ENCODE measurements at regions not wholly inside any gene's neighbourhood (a gene's known extent, or its start where the extent isn't known, plus 50 kb on each side); places are given as distances from the start of the nearest gene placed in this dataset.
"Not testable (repeated sequence)": the region's sequence is repeated elsewhere in the genome, so short reads cannot be mapped to it uniquely, and the experiment has no call there.

DNA sequence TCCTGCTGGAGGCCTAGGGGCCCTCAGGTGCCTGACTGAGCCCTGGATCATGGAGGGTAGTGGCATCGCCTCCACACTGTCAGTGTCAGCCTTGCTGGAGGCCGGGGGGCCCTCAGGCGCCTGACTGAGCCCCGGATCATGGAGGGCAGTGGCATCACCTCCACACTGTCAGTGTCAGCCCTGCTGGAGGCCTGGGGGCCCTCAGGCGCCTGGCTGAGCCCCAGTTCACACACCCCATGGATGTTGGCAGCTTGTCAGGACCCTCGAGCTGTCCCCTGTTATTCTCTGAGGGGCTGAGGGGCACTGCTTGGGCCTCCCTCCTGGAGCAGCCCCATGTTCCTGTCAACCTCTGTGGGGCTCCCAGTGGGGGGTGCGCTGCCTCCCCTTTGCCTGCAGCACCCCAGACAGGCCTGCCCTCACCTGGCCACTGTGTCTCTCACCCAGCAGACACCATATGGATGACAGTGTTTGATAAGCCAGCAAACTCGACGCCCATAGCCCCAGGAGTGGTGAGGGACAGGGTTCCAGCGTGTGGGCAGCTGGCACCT lies 197.6 kb downstream of the LIPI start:
- DNase-seq (ENCODE audit: low spot score): no peak
- Histone ChIP-seq H3K4me1 (no peaks in the 10 kb centered on the region), H3K27ac (no peak overlapping the region), H3K4me3 (no peak overlapping the region), H3K9me3 (no peaks in the 10 kb centered on the region), H3K36me3 (no peaks in the 10 kb centered on the region), H3K27me3 (no peaks in the 10 kb centered on the region)
- TF ChIP-seq, protein P1, sequence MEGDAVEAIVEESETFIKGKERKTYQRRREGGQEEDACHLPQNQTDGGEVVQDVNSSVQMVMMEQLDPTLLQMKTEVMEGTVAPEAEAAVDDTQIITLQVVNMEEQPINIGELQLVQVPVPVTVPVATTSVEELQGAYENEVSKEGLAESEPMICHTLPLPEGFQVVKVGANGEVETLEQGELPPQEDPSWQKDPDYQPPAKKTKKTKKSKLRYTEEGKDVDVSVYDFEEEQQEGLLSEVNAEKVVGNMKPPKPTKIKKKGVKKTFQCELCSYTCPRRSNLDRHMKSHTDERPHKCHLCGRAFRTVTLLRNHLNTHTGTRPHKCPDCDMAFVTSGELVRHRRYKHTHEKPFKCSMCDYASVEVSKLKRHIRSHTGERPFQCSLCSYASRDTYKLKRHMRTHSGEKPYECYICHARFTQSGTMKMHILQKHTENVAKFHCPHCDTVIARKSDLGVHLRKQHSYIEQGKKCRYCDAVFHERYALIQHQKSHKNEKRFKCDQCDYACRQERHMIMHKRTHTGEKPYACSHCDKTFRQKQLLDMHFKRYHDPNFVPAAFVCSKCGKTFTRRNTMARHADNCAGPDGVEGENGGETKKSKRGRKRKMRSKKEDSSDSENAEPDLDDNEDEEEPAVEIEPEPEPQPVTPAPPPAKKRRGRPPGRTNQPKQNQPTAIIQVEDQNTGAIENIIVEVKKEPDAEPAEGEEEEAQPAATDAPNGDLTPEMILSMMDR (IDR thresholded peaks at IDR 0.05): no peak

DNA sequence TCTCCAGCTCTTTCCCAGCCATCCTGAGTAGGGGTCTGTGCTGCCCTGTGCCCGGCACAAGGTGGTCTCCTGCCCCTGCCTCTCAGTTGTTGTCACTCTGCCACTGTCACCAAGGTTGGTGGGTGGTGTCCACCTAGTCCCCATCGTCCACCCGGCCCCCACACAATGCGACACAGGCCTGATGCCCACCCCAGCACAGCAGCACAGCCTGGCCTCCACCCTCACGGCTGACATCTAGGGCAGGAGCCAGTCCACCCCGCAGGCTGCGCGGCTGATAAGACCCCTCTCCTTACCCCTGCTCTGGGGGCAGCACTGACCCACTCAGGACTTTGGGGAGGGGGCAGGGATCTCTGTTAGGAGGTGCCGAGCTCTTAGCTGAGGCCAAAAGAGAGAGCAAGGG lies 198.3 kb downstream of the LIPI start:
- no peaks in the 10 kb centered on the region for H3K36me3 ChIP-seq
- no peaks in the 10 kb centered on the region for H3K9me3 ChIP-seq
- TF ChIP-seq, protein P1 (IDR thresholded peaks at IDR 0.05): no peak
- H3K27ac ChIP-seq: no peak overlapping the region
- H3K4me1 ChIP-seq: no peaks in the 10 kb centered on the region
- H3K4me3 ChIP-seq: no peak overlapping the region
- no peaks in the 10 kb centered on the region for H3K27me3 ChIP-seq
- no peak for DNase-seq (ENCODE audit: low spot score)

DNA sequence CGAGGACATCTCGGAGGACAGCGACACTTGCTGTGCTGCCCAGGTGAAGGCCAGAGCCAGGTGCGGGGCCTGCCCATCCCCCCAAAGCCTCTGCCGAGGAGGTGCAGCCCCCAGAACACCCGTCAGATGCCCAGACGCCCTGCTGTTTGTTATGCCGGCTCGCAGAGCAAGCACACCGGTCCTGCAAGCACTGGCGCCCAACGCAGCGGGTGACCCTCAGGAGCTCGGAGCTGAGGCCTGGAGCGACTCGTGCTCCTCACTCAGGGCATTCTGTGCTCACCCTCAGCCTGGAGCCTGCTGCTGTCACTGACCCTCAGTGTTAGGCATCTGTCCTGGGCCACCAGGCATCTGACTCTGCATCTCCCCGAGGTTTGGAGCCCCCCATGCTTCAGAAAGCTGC lies 199.0 kb downstream of the LIPI start:
- not testable (repeated sequence) for H3K9me3 ChIP-seq; H3K36me3 ChIP-seq; H3K27ac ChIP-seq; H3K4me3 ChIP-seq; DNase-seq (ENCODE audit: low spot score); H3K27me3 ChIP-seq; H3K4me1 ChIP-seq

DNA sequence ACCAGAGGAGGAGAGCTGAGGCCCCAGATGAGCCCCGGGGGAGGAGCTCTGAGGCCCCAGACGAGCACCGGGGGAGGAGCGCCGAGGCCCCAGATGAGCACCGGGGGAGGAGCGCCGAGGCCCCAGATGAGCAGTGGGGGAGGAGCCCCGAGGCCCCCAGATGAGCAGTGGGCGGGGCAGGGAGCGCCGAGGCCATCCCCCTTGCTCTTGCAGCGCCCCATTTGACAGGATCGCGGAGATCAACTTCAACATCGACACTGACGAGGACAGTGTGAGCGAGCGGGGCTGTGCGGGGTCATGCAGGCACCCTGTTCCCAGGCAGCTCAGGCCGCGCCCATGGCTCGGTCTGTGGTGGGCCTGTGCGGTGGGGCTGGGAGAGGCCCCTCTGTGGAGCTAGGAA lies 199.6 kb downstream of the LIPI start:
- not testable (repeated sequence) for H3K27ac ChIP-seq; H3K27me3 ChIP-seq; H3K4me3 ChIP-seq; H3K4me1 ChIP-seq; DNase-seq (ENCODE audit: low spot score); H3K9me3 ChIP-seq; H3K36me3 ChIP-seq

DNA sequence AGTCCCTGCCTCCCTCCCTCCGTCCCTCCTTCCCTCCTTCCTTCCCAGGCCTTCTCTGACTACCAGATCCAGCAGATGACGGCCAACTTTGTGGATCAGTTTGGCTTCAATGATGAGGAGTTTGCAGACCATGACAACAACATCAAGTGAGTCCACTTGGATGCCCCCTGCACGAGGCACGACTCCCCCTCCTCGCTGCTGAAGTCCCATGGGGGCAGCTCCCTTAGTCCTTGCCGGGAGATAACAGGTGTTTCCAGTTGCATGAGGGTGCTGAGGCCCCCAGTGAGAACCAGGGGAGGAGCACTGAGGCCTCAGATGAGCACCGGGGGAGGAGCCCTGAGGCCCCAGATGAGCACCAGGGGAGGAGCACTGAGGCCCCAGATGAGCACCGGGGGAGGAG lies 200.0 kb downstream of the LIPI start:
- Histone ChIP-seq H3K4me1 (no peaks in the 10 kb centered on the region), H3K27ac (no peak overlapping the region), H3K9me3 (no peaks in the 10 kb centered on the region), H3K27me3 (no peaks in the 10 kb centered on the region), H3K4me3 (no peak overlapping the region), H3K36me3 (no peaks in the 10 kb centered on the region)
- TF ChIP-seq, protein P1 (IDR thresholded peaks at IDR 0.05): no peak
- DNase-seq (ENCODE audit: low spot score): no peak

DNA sequence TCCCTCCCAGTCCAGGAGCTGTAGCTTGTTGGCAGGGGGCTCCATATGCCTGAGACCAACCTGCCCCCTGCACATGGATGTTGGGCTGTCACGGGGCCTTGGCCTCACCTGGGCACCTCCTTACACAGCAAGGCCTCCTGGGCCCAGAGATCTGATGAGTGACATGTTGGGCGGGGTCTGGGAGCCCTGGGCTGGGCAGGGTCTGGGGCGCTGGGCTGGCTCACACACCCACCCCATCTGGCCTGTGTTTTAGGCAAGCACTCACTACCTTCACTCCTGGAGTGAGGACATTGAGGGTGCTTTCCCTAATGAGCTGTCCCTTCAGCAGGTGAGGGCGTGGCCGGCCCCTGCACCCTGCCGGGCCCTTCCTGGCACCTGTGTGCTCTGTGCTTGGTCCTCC lies 200.8 kb downstream of the LIPI start:
- peak; percentile 32 for DNase-seq (ENCODE audit: low spot score)

DNA sequence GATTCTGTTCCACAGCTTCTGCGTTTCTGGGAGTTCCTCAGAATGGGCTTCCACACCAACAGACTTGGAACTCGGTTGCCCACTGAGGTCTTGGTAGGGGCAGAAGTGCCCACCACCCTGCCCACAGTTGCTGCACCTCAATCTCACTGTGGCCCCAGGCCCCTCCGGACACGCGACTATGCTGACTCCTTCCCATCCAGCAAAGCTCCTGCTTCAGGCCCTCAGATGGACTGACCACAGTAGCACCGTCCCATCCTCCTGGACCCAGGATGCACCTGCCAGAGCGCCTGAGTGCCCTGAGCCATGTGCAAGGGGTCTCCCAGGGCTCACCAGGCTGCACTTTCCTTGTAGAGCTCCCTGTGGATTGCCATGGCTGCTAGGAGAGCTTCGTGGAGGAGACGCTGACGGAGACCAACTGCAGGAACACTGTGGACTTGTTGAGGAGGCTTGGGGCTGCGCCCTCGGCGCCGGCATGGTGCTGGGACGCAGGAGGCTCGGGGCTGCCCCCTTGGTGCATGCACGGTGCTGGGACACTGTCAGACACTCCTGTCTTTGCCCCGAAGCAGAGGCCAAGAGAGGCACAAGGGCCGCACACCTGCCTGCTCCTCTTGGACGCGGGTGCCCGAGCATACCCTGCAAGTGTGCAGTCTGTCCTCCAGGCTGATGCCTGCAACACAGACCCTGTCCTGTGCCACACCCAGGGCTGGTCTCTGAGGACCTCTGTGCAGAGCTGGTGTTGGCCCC lies 201.3 kb downstream of the LIPI start:
- H3K27ac ChIP-seq, H3K4me1 ChIP-seq, H3K36me3 ChIP-seq, H3K27me3 ChIP-seq, H3K9me3 ChIP-seq, H3K4me3 ChIP-seq: not testable (repeated sequence)
- peak; percentile 55 for DNase-seq (ENCODE audit: low spot score)

More for the DNA sequence above, 200.8 kb downstream of the LIPI start:
- H3K27me3 ChIP-seq, H3K4me3 ChIP-seq, H3K9me3 ChIP-seq, H3K4me1 ChIP-seq, H3K36me3 ChIP-seq, H3K27ac ChIP-seq: not testable (repeated sequence)

DNA sequence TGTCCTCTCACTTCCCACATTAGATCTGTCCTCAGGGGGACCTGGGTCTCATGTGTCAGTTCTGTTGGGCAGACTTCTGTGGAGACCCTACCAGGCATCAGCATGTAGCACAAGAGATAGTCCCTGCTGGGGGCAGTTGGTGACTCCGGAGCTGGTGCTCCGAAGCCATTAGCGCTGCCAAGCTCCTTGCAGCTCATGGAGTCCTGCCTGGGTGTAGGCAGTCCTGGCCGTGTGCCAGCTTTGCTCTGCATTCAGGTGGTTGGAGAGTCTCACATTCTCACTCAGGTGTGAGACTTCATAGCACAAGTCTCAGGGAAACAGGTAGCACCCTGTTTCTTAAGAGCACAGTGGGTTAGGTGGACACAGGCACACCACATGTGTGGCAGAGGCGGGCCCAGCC lies 202.3 kb downstream of the LIPI start:
- not testable (repeated sequence) for H3K27me3 ChIP-seq, H3K4me3 ChIP-seq, H3K4me1 ChIP-seq, H3K27ac ChIP-seq, H3K9me3 ChIP-seq, H3K36me3 ChIP-seq
- peak; percentile 54 for DNase-seq (ENCODE audit: low spot score)

DNA sequence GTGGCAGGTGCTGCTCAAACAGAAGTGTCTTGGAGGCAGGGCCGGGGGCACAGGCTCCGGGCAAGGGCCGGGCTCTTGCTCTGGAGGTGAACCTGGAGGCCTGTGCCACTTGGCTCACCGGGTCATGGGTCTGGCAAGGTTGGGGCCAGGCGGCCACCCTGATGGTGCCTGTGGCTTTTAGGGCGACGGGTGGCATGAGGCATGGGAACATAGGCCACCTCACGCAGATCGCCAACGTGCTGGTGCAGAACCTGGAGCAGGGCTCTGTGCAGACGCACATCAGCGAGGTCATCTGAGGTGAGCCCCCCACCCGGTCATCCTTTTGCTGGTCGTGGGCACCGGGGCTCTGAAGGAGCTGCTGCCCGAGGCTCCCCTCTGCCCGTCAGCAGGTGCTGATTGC lies 202.7 kb downstream of the LIPI start:
- H3K9me3 ChIP-seq, H3K27ac ChIP-seq, H3K4me3 ChIP-seq, H3K27me3 ChIP-seq, H3K4me1 ChIP-seq, H3K36me3 ChIP-seq: not testable (repeated sequence)
- DNase-seq (ENCODE audit: low spot score): peak; percentile 50

DNA sequence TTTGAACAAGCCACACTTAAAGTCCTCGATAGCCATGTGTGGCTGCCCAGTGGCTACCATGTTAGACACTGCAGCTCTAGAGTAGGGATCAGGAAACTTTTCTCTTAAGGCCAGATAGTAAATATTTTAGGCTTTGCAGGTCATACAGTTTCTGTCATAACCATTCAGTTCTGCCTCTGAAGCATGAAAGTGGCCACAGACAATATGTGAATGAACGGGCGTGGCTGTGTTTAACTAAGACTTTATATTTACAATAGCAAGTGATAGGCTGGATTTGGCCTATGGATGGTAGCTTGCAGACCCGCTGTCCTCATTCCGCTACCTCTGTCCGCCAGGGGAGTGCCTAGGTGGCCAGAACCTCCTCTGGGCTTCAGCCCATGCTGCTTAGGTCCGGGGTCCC lies 204.6 kb downstream of the LIPI start:
- peak; percentile 32 for DNase-seq (ENCODE audit: low spot score)
- not testable (repeated sequence) for H3K4me3 ChIP-seq, H3K27me3 ChIP-seq, H3K36me3 ChIP-seq, H3K4me1 ChIP-seq, H3K27ac ChIP-seq, H3K9me3 ChIP-seq

DNA sequence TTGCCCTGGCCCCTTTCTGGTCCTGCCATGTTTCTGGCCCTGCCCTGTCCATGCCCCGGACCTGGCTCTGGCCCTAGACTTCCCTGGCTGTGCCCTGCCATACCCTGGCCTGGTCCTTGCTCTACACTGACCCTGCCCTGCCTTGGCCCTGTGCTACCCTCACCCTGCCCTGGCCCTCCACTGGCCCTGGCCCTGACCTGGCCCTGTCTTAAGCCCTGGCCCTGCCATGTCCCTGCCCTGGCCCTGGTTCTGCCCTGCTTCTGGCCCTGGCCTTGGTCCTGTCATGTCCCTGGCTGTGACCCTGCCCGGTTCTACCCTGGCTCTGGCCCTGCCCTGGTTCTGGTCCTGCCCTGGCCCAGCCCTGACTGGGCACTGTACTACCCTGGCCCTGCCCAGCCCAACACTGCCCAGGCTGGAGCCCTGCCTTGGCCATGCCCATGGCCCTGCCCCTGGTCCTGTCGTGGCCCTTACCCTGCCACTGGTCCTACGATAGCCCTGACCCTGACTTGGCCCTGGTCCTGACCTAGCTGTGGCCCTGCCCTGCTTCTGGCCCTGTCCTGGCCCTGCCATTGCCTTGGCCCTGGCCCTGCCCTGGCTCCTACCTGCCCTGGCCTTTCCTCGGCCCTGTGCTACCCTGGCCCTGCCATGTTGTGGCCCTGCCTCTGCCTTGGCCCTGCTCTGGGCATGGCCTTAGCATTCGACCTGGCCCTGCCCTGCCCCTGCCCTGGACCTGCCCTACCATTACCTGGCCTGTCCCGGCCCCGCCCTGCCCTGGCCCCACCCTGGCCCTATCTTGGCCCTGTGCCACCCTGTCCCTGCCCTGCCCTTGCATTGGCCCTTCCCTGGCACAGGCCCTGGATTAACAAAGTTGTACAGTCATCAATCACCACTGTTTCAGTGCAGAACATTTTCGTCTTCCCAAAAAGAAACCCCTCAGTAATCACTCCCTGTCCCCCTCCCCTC lies 223.5 kb downstream of the LIPI start:
- H3K36me3 ChIP-seq; H3K9me3 ChIP-seq; H3K27ac ChIP-seq; H3K4me1 ChIP-seq; H3K4me3 ChIP-seq; H3K27me3 ChIP-seq; DNase-seq (ENCODE audit: low spot score): not testable (repeated sequence)

Measured in right atrium auricular region (tissue), 2 donors.